ENCODE measurements at regions not wholly inside any gene's neighbourhood (a gene's known extent, or its start where the extent isn't known, plus 50 kb on each side); places are given as distances from the start of the nearest gene placed in this dataset.
A peak's percentile ranks its signal among the peaks of the same experiment; 100 is the strongest.
"Not testable (repeated sequence)": the region's sequence is repeated elsewhere in the genome, so short reads cannot be mapped to it uniquely, and the experiment has no call there.

- Mint-ChIP-seq H3K4me3 (no peak overlapping the region), H3K27ac (no peak overlapping the region), H3K9me3 (peaks cover 6% of the 10 kb centered on the region), H3K4me1 (peaks cover 31% of the 10 kb centered on the region), H3K36me3 (no peaks in the 10 kb centered on the region), H3K27me3 (ENCODE audit: low read depth) (peaks cover 2% of the 10 kb centered on the region)
- TF ChIP-seq, protein P1, sequence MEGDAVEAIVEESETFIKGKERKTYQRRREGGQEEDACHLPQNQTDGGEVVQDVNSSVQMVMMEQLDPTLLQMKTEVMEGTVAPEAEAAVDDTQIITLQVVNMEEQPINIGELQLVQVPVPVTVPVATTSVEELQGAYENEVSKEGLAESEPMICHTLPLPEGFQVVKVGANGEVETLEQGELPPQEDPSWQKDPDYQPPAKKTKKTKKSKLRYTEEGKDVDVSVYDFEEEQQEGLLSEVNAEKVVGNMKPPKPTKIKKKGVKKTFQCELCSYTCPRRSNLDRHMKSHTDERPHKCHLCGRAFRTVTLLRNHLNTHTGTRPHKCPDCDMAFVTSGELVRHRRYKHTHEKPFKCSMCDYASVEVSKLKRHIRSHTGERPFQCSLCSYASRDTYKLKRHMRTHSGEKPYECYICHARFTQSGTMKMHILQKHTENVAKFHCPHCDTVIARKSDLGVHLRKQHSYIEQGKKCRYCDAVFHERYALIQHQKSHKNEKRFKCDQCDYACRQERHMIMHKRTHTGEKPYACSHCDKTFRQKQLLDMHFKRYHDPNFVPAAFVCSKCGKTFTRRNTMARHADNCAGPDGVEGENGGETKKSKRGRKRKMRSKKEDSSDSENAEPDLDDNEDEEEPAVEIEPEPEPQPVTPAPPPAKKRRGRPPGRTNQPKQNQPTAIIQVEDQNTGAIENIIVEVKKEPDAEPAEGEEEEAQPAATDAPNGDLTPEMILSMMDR (IDR thresholded peaks at IDR 0.05; ENCODE audit: unreplicated experiment) = no peak
- no peak for DNase-seq (ENCODE audit: low spot score in 2 of 2, unreplicated experiment in 2 of 2)
Measured at GRCh38 chr4:7137326-7138200, 54.8 kb upstream of the SORCS2 start.

- peaks cover 6% of the 10 kb centered on the region for H3K9me3 Mint-ChIP-seq
- TF ChIP-seq, protein P1 (IDR thresholded peaks at IDR 0.05; ENCODE audit: unreplicated experiment) = no peak
- no peak overlapping the region for H3K4me3 Mint-ChIP-seq
- H3K27ac Mint-ChIP-seq = peak overlapping the region; percentile 90
- H3K27me3 Mint-ChIP-seq (ENCODE audit: low read depth) = peaks cover 2% of the 10 kb centered on the region
- no peaks in the 10 kb centered on the region for H3K36me3 Mint-ChIP-seq
- no peak for DNase-seq (ENCODE audit: low spot score in 2 of 2, unreplicated experiment in 2 of 2)
- peaks cover 31% of the 10 kb centered on the region for H3K4me1 Mint-ChIP-seq
Measured at GRCh38 chr4:7136351-7136750, 56.0 kb upstream of the SORCS2 start.

- TF ChIP-seq, protein P1 (IDR thresholded peaks at IDR 0.05; ENCODE audit: unreplicated experiment) = no peak
- Mint-ChIP-seq H3K27me3 (ENCODE audit: low read depth) (peaks cover 2% of the 10 kb centered on the region), H3K36me3 (no peaks in the 10 kb centered on the region), H3K9me3 (peaks cover 6% of the 10 kb centered on the region), H3K27ac (peak overlapping the region; percentile 78), H3K4me3 (no peak overlapping the region), H3K4me1 (peaks cover 31% of the 10 kb centered on the region)
- DNase-seq (ENCODE audit: low spot score in 2 of 2, unreplicated experiment in 2 of 2) = no peak
Measured at GRCh38 chr4:7135389-7135746, 57.0 kb upstream of the SORCS2 start.

DNA sequence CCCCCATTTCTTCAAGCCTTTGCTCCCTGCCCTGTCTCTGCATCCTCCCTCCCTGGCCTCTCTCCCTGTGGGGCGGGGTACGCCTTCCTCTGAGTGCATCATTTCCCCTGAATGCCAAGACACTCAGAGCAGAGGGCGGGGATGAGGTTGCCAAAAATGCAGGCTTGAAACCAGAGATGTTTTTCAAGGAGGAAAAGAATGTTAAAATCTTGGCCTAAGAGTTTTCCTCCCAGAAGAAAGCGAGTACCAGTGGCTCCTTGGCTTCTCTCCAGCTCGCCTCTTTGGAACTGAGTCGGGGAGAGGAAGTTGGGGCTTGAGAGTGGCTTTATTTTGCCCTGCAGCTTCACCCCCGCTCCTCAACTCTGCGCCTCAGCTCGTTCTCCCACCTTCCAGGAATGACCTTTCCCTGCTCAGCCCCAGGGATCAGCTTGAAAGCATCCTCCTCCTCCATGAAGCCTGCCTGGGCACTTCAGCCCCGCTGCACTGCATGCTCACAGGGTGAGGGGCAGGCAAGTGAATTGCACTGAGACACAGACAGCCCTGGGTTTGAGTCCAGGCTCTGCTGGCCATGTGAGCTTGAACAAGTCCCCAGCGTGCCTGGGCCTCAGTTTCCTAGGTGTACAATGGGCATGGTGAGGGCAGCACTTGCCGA is 57.5 kb upstream of the SORCS2 start:
- H3K36me3 Mint-ChIP-seq = no peaks in the 10 kb centered on the region
- TF ChIP-seq, protein P1 (IDR thresholded peaks at IDR 0.05; ENCODE audit: unreplicated experiment) = no peak
- H3K27me3 Mint-ChIP-seq (ENCODE audit: low read depth) = peaks cover 2% of the 10 kb centered on the region
- no peak for DNase-seq (ENCODE audit: low spot score in 2 of 2, unreplicated experiment in 2 of 2)
- H3K4me1 Mint-ChIP-seq = peaks cover 33% of the 10 kb centered on the region
- no peak overlapping the region for H3K27ac Mint-ChIP-seq
- H3K4me3 Mint-ChIP-seq = no peak overlapping the region
- peaks cover 6% of the 10 kb centered on the region for H3K9me3 Mint-ChIP-seq

GRCh38 chr4:7133818-7134650 is 58.3 kb upstream of the SORCS2 start:
- H3K27ac Mint-ChIP-seq; DNase-seq (ENCODE audit: low spot score in 2 of 2, unreplicated experiment in 2 of 2); H3K4me3 Mint-ChIP-seq; H3K9me3 Mint-ChIP-seq; H3K36me3 Mint-ChIP-seq; H3K27me3 Mint-ChIP-seq (ENCODE audit: low read depth): not testable (repeated sequence)
- peaks cover 32% of the 10 kb centered on the region for H3K4me1 Mint-ChIP-seq
